ENCODE measurements at regions not wholly inside any gene's neighbourhood (a gene's known extent, or its start where the extent isn't known, plus 50 kb on each side); places are given as distances from the start of the nearest gene placed in this dataset.

- TF ChIP-seq ATF2 (IDR thresholded peaks at IDR 0.05; ENCODE audit: low read length), result no peak
- no peak for TF ChIP-seq JUND (IDR thresholded peaks at IDR 0.05; ENCODE audit: low read length)
- TF ChIP-seq TEAD4 (IDR thresholded peaks at IDR 0.05; ENCODE audit: low read depth, low read length), result no peak
- no peak for TF ChIP-seq ATF3 (IDR thresholded peaks at IDR 0.05; ENCODE audit: insufficient read depth, low read depth, low read length)
- no peak for TF ChIP-seq SP1 (IDR thresholded peaks at IDR 0.05; ENCODE audit: low read depth, low read length)
- no peak for TF ChIP-seq ZNF274 (IDR thresholded peaks at IDR 0.05; ENCODE audit: borderline replicate concordance, extremely low read depth, low read length)
Observed at GRCh38 chr5:25562656-25563055, 917.9 kb upstream of the CDH10 start (continued).

Measured in H1 (cell line).